Activated B cell treated with CpG ODN at 0.5 μM for 24 hours (primary cell): ENCODE measurements at regions not wholly inside any gene's neighbourhood (a gene's known extent, or its start where the extent isn't known, plus 50 kb on each side); places are given as distances from the start of the nearest gene placed in this dataset.

Source experiments
- ATAC-seq: fragments of 200-7000 bp; cut with Tn5 transposase; one replicate; pipeline ENCODE4 v1.10.0; 2021; ENCODE audit warnings: low read depth, mild to moderate bottlenecking, moderate library complexity
- CTCF ChIA-PET: fragments of 350-600 bp; sonication (Branson Sonifier 250); formaldehyde crosslinking; loops from one replicate; lab custom pipeline; 2021; ENCODE audit warnings: antibody characterized with exemption; lab: Charles Lee
- POLR2A ChIA-PET: fragments of 350-600 bp; sonication (Branson Sonifier 250); formaldehyde crosslinking; loops from one replicate; lab custom pipeline; 2021; ENCODE audit warnings: antibody characterized with exemption; lab: Charles Lee
- DNase-seq: peaks from one replicate; pipeline ENCODE4 v3.0.0; 2022
- H3K27ac Mint-ChIP-seq: one replicate; pipeline ENCODE4 v1.8.0; 2020; ENCODE audit warnings: mixed read lengths
- H3K27me3 Mint-ChIP-seq: one replicate; pipeline ENCODE4 v1.8.0; 2021; ENCODE audit warnings: mixed read lengths
- H3K36me3 Mint-ChIP-seq: one replicate; pipeline ENCODE4 v1.8.0; 2021; ENCODE audit warnings: low read depth, mixed read lengths
- H3K4me1 Mint-ChIP-seq: one replicate; pipeline ENCODE4 v1.8.0; 2021; ENCODE audit warnings: mixed read lengths
- H3K4me3 Mint-ChIP-seq: one replicate; pipeline ENCODE4 v1.8.0; 2020; ENCODE audit warnings: mild to moderate bottlenecking, mixed read lengths
- H3K9me3 Mint-ChIP-seq: one replicate; pipeline ENCODE4 v1.8.0; 2020; ENCODE audit warnings: mixed read lengths
- intact Hi-C: fragments of 100-400 bp; cut with micrococcal nuclease; formaldehyde crosslinking; loops from one replicate; pipeline ENCODE4 v1.15.1; 2024
- TF ChIP-seq, protein P1 (sequence below): fragments of 200-600 bp; IDR thresholded peaks from one replicate; pipeline ENCODE4 v1.8.0; 2022; ENCODE audit warnings: antibody characterized with exemption, mild to moderate bottlenecking

DNA sequence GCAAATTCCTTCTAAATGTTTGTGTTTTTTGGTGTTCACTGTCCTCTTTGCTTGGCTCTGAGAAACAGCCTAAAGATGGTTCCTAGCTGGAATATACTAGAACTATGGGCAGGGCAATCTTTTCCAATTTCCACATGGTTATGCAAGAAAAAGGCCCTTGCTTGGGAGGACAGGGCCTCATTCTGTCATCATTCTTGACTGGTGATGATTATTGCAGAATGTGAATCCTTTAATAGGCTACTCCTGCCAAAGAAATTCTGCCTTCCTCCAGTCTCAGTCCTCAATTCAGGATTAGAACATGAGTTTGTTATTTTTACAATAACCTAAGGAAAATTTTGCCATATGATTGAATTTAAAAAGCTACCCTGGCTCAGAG, 218.7 kb downstream of the HNMT start:
- TF ChIP-seq, protein P1, sequence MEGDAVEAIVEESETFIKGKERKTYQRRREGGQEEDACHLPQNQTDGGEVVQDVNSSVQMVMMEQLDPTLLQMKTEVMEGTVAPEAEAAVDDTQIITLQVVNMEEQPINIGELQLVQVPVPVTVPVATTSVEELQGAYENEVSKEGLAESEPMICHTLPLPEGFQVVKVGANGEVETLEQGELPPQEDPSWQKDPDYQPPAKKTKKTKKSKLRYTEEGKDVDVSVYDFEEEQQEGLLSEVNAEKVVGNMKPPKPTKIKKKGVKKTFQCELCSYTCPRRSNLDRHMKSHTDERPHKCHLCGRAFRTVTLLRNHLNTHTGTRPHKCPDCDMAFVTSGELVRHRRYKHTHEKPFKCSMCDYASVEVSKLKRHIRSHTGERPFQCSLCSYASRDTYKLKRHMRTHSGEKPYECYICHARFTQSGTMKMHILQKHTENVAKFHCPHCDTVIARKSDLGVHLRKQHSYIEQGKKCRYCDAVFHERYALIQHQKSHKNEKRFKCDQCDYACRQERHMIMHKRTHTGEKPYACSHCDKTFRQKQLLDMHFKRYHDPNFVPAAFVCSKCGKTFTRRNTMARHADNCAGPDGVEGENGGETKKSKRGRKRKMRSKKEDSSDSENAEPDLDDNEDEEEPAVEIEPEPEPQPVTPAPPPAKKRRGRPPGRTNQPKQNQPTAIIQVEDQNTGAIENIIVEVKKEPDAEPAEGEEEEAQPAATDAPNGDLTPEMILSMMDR, result no peak
- ATAC-seq, result no peak
- Mint-ChIP-seq H3K9me3 (no peaks in the 10 kb centered on the region), H3K36me3 (no peaks in the 10 kb centered on the region), H3K4me1 (no peaks in the 10 kb centered on the region), H3K27me3 (no peaks in the 10 kb centered on the region), H3K27ac (no peak overlapping the region), H3K4me3 (no peak overlapping the region)
- CTCF ChIA-PET, result no interaction called here
- intact Hi-C loops, result no loop called here
- POLR2A ChIA-PET, result no interaction called here
- DNase-seq, result no peak

DNA sequence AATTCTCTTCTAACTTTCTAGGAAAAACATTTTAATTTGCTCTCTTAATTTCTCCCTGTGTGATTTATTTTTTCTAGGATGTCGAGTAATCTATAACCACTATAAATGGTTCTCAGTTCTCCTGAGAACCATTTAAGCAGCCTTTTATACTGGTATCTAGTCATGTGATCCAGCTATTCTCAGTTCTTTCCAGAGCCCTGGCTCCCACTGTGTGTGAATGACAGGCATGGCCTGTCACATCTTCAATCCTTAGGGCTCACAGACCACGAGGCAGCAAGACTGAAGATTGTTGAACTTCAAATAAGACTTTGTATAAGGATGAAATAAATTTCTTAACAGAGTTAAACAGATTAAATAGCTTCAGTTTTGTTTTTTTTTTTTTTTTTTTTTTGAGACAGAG, 219.4 kb downstream of the HNMT start:
- no peaks in the 10 kb centered on the region for H3K27me3 Mint-ChIP-seq
- ChIA-PET CTCF (no interaction called here), POLR2A (no interaction called here)
- no peak overlapping the region for H3K4me3 Mint-ChIP-seq
- no peak overlapping the region for H3K27ac Mint-ChIP-seq
- no peaks in the 10 kb centered on the region for H3K9me3 Mint-ChIP-seq
- intact Hi-C loops, result no loop called here
- no peaks in the 10 kb centered on the region for H3K36me3 Mint-ChIP-seq
- TF ChIP-seq, protein P1, result no peak
- ATAC-seq, result no peak
- DNase-seq, result no peak
- no peaks in the 10 kb centered on the region for H3K4me1 Mint-ChIP-seq

DNA sequence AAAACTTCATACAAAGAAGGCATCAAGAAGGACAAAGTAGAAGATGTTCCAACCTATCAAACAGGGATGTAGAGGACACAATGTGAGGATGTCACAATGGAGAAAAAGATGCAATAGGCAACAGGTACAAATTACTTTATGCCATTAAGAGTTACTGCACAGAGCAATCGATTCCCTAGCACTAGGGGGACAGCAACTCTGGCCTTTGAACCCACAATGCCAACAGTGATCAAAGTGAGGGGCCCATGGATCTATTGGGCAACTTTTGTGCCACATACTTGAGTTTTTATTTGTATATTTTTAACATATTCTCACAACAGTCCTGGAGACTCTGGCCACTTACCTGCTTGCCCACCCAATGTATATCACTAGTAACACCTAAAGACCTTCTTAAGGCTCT, 220.2 kb downstream of the HNMT start:
- ChIA-PET CTCF (no interaction called here), POLR2A (no interaction called here)
- Mint-ChIP-seq H3K9me3 (no peaks in the 10 kb centered on the region), H3K36me3 (no peaks in the 10 kb centered on the region), H3K27me3 (no peaks in the 10 kb centered on the region), H3K27ac (no peak overlapping the region), H3K4me1 (no peaks in the 10 kb centered on the region), H3K4me3 (no peak overlapping the region)
- TF ChIP-seq, protein P1, result no peak
- ATAC-seq (no peak), DNase-seq (no peak)
- intact Hi-C loops, result no loop called here

DNA sequence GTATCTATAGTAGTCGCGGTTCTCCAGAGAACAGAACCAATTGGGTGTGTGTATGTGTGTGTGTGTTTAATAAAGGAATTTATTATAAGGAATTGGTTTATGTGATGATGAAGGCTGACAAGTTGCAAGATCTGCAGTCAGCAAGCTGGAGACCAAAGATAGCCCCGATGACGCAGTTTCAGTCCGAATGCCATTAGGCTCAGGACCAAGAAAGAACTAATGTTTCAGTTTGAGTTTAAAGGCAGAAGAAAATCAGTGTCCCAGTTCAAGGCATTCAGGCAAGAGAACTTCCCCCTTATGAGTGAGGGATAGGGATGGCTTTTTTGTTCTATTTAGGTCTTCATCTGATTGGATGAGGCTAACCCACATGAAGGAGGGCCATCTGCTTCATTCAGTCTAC, 221.6 kb downstream of the HNMT start:
- Mint-ChIP-seq H3K27me3 (no peaks in the 10 kb centered on the region), H3K9me3 (no peaks in the 10 kb centered on the region), H3K36me3 (no peaks in the 10 kb centered on the region), H3K4me1 (no peaks in the 10 kb centered on the region), H3K27ac (no peak overlapping the region), H3K4me3 (no peak overlapping the region)
- ATAC-seq (no peak), DNase-seq (no peak)
- POLR2A ChIA-PET, result no interaction called here
- TF ChIP-seq, protein P1, result no peak
- CTCF ChIA-PET, result no interaction called here
- intact Hi-C loops, result no loop called here

DNA sequence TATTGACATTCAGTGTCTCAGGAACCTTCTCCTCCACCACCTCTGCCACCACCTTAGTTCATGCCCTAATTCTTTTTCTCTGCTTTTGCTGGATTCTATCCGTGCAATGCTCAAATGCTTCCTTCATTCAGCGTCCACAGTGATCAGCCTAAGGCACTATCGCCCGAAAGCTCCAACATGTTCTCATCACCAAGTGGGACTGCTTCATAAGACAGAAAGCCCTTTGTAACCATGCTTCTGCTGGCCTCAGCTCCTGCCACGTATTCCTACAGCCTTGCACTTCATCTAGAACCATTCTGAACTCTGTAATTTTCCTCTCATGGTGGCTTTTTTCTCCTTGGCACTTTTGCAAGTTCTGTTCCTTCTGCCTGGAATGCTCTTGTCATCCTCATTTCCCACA, 222.9 kb downstream of the HNMT start:
- DNase-seq (no peak), ATAC-seq (no peak)
- intact Hi-C loops, result no loop called here
- ChIA-PET POLR2A (no interaction called here), CTCF (no interaction called here)
- Mint-ChIP-seq H3K36me3 (no peaks in the 10 kb centered on the region), H3K9me3 (no peaks in the 10 kb centered on the region), H3K27me3 (no peaks in the 10 kb centered on the region), H3K4me1 (no peaks in the 10 kb centered on the region), H3K4me3 (no peak overlapping the region), H3K27ac (no peak overlapping the region)
- TF ChIP-seq, protein P1, result no peak
